Panc1 (cell line): ENCODE measurements at regions not wholly inside any gene's neighbourhood (a gene's known extent, or its start where the extent isn't known, plus 50 kb on each side); places are given as distances from the start of the nearest gene placed in this dataset.

ENCODE experiments used
- ATAC-seq: fragments of 200-7000 bp; cut with Tn5 transposase; 2 replicates; pipeline ENCODE4 v1.9.1; 2020; ENCODE audit warnings: mild to moderate bottlenecking, moderate library complexity
- BruUV-seq: library from RNA; stranded (reverse); fragments of 400-500 nt; replicated peaks from 2 replicates; lab custom pipeline; 2021; lab: Mats Ljungman, UMichigan
- CTCF ChIA-PET: fragments of 300-600 bp; sonication (Branson Sonifier 250); formaldehyde crosslinking; loops from one replicate; lab custom pipeline; 2022; ENCODE audit warnings: antibody characterized with exemption; lab: Charles Lee
- POLR2A ChIA-PET: fragments of 300-600 bp; sonication (Branson Sonifier 250); formaldehyde crosslinking; loops from one replicate; lab custom pipeline; 2022; ENCODE audit warnings: antibody characterized with exemption; lab: Charles Lee
- DNase-seq: peaks from one replicate; pipeline ENCODE4 v3.0.0-alpha.2; 2010; ENCODE audit warnings: low read depth, low spot score
- H3K27ac ChIP-seq: 2 replicates; pipeline ENCODE4 v1.5.1; 2011; ENCODE audit warnings: mild to moderate bottlenecking, low read length, inconsistent platforms
- H3K27me3 ChIP-seq: fragments of 200-500 bp; sonication (Bioruptor generic); 2 replicates; pipeline ENCODE4 v1.6.0; 2014; ENCODE audit warnings: low read length, inconsistent platforms; ENCODE audit not compliant: control insufficient read depth, insufficient read depth
- H3K36me3 ChIP-seq: fragments of 200-500 bp; sonication (Bioruptor generic); 2 replicates; pipeline ENCODE4 v1.5.1; 2014; ENCODE audit warnings: inconsistent platforms, mild to moderate bottlenecking, low read length, moderate library complexity; ENCODE audit not compliant: control insufficient read depth, insufficient read depth
- H3K4me1 ChIP-seq: 2 replicates; pipeline ENCODE4 v1.5.1; 2011; ENCODE audit warnings: inconsistent platforms, mild to moderate bottlenecking, low read length, moderate library complexity; ENCODE audit not compliant: control insufficient read depth, insufficient read depth
- H3K4me3 ChIP-seq, 2 experiments: 2 replicates each; pipeline ENCODE4 v1.5.1; 2011 to 2012; ENCODE audit warnings: low read depth in 2 of 2, low read length in 2 of 2, mild to moderate bottlenecking in 2 of 2, inconsistent platforms in 1 of 2, moderate library complexity in 1 of 2
- H3K9me3 ChIP-seq: fragments of 200-500 bp; sonication (Bioruptor generic); 2 replicates; pipeline ENCODE4 v1.5.1; 2014; ENCODE audit warnings: low read depth, mild to moderate bottlenecking, inconsistent platforms, low read length, moderate library complexity; ENCODE audit not compliant: control insufficient read depth, insufficient read depth
- CTCF ChIP-seq: fragments of 450-650 bp; IDR thresholded peaks from 2 replicates; pipeline ENCODE4 v1.5.1; 2017; ENCODE audit warnings: mild to moderate bottlenecking
- POLR2AphosphoS5 ChIP-seq: IDR thresholded peaks from 2 replicates; pipeline ENCODE4 v1.6.1; 2012; ENCODE audit warnings: mild to moderate bottlenecking, low read depth, low read length, moderate library complexity
- REST ChIP-seq, 2 experiments: IDR thresholded peaks; 2 replicates each; pipeline ENCODE4 v1.6.1; 2011 to 2012; ENCODE audit warnings: low read depth in 2 of 2, control low read depth in 1 of 2, low read length in 1 of 2, mild to moderate bottlenecking in 1 of 2, moderate library complexity in 1 of 2; ENCODE audit not compliant: insufficient read depth in 1 of 2
- SIN3A ChIP-seq: IDR thresholded peaks from 2 replicates; pipeline ENCODE4 v1.6.1; 2012; ENCODE audit warnings: low read depth, mild to moderate bottlenecking, low read length, moderate library complexity, borderline replicate concordance; ENCODE audit not compliant: insufficient read depth
- TCF7L2 ChIP-seq: IDR thresholded peaks from 2 replicates; pipeline ENCODE4 v1.6.1; 2011; ENCODE audit warnings: mild to moderate bottlenecking, low read depth, low read length, inconsistent platforms
- in situ Hi-C: cut with HindIII; loops from 2 replicates; pipeline ENCODE4 v1.10.0; 2016; ENCODE audit warnings: low sequenced_read_pairs, low pct_unique_long_range_greater_than_20kb
- intact Hi-C: fragments of 100-400 bp; cut with micrococcal nuclease; formaldehyde crosslinking; loops from one replicate; pipeline ENCODE4 v1.10.0; 2022; ENCODE audit not compliant: unreplicated experiment

- TF ChIP-seq POLR2AphosphoS5 (no peak), TCF7L2 (no peak), SIN3A (no peak), CTCF (no peak), REST (IDR thresholded peaks at IDR 0.05; ENCODE audit: insufficient read depth in 1 of 2, low read depth in 2 of 2, low read length in 1 of 2) (no peak)
- in situ Hi-C loops = no loop called here
- Histone ChIP-seq H3K27ac (no peak overlapping the region), H3K9me3 (no peaks in the 10 kb centered on the region), H3K4me3 (no peak overlapping the region), H3K27me3 (no peaks in the 10 kb centered on the region), H3K36me3 (no peaks in the 10 kb centered on the region), H3K4me1 (no peaks in the 10 kb centered on the region)
- no peak for DNase-seq
- ATAC-seq = no peak
- BruUV-seq = no TSS peak
- POLR2A ChIA-PET = interaction anchor here (0.6 kb wide), 1 partner anchor 11 kb away, joined by 3 read pairs; no protein-coding TSS in a partner anchor
- intact Hi-C loops = no loop called here
- CTCF ChIA-PET = no interaction called here
These were observed 265.7 kb upstream of the EDIL3 start for GRCh38 chr5:84650429-84650828.

- intact Hi-C loops = no loop called here
These were observed 262.9 kb upstream of the EDIL3 start for GRCh38 chr5:84647581-84647980.

More at GRCh38 chr5:84647581-84647980, 262.9 kb upstream of the EDIL3 start:
- DNase-seq (no peak), ATAC-seq (no peak)
- Histone ChIP-seq H3K9me3 (no peaks in the 10 kb centered on the region), H3K27ac (no peak overlapping the region), H3K36me3 (no peaks in the 10 kb centered on the region), H3K27me3 (no peaks in the 10 kb centered on the region), H3K4me1 (no peaks in the 10 kb centered on the region), H3K4me3 (no peak overlapping the region)
- CTCF ChIA-PET = no interaction called here
- in situ Hi-C loops = no loop called here
- TF ChIP-seq REST (IDR thresholded peaks at IDR 0.05; ENCODE audit: insufficient read depth in 1 of 2, low read depth in 2 of 2, low read length in 1 of 2) (no peak), TCF7L2 (no peak), POLR2AphosphoS5 (no peak), CTCF (no peak), SIN3A (no peak)
- POLR2A ChIA-PET = no interaction called here
- BruUV-seq = no TSS peak
